ENCODE measurements at regions not wholly inside any gene's neighbourhood (a gene's known extent, or its start where the extent isn't known, plus 50 kb on each side); places are given as distances from the start of the nearest gene placed in this dataset.

GRCh38 chr3:73964818-73965217 is 340.1 kb upstream of the PDZRN3 start:
- Mint-ChIP-seq H3K27ac (ENCODE audit: unreplicated experiment) (no peak overlapping the region), H3K9me3 (ENCODE audit: unreplicated experiment) (no peaks in the 10 kb centered on the region), H3K4me3 (ENCODE audit: unreplicated experiment) (no peak overlapping the region), H3K4me1 (ENCODE audit: low read depth, unreplicated experiment) (no peaks in the 10 kb centered on the region), H3K36me3 (ENCODE audit: unreplicated experiment) (no peaks in the 10 kb centered on the region), H3K27me3 (ENCODE audit: unreplicated experiment) (no peaks in the 10 kb centered on the region)
- no peak for TF ChIP-seq CTCF (IDR thresholded peaks at IDR 0.05; ENCODE audit: partially characterized antibody, unreplicated experiment)
- no peak for DNase-seq

- Mint-ChIP-seq H3K36me3 (ENCODE audit: unreplicated experiment) (no peaks in the 10 kb centered on the region), H3K27me3 (ENCODE audit: unreplicated experiment) (no peaks in the 10 kb centered on the region), H3K27ac (ENCODE audit: unreplicated experiment) (no peak overlapping the region), H3K4me3 (ENCODE audit: unreplicated experiment) (no peak overlapping the region), H3K9me3 (ENCODE audit: unreplicated experiment) (no peaks in the 10 kb centered on the region), H3K4me1 (ENCODE audit: low read depth, unreplicated experiment) (peaks cover 4% of the 10 kb centered on the region)
- no peak for TF ChIP-seq CTCF (IDR thresholded peaks at IDR 0.05; ENCODE audit: partially characterized antibody, unreplicated experiment)
- no peak for DNase-seq
These were observed 330.8 kb upstream of the PDZRN3 start for GRCh38 chr3:73955494-73956070.

GRCh38 chr3:73954506-73954905 is 329.8 kb upstream of the PDZRN3 start:
- H3K4me3 Mint-ChIP-seq (ENCODE audit: unreplicated experiment) = no peak overlapping the region
- peaks cover 9% of the 10 kb centered on the region for H3K4me1 Mint-ChIP-seq (ENCODE audit: low read depth, unreplicated experiment)
- H3K36me3 Mint-ChIP-seq (ENCODE audit: unreplicated experiment) = no peaks in the 10 kb centered on the region
- H3K27me3 Mint-ChIP-seq (ENCODE audit: unreplicated experiment) = no peaks in the 10 kb centered on the region
- H3K27ac Mint-ChIP-seq (ENCODE audit: unreplicated experiment) = no peak overlapping the region
- H3K9me3 Mint-ChIP-seq (ENCODE audit: unreplicated experiment) = no peaks in the 10 kb centered on the region
- TF ChIP-seq CTCF (IDR thresholded peaks at IDR 0.05; ENCODE audit: partially characterized antibody, unreplicated experiment) = no peak
- no peak for DNase-seq

GRCh38 chr3:73952781-73953180 is 328.0 kb upstream of the PDZRN3 start:
- TF ChIP-seq CTCF (IDR thresholded peaks at IDR 0.05; ENCODE audit: partially characterized antibody, unreplicated experiment) = no peak
- H3K27ac Mint-ChIP-seq (ENCODE audit: unreplicated experiment) = no peak overlapping the region
- H3K27me3 Mint-ChIP-seq (ENCODE audit: unreplicated experiment) = no peaks in the 10 kb centered on the region
- H3K4me3 Mint-ChIP-seq (ENCODE audit: unreplicated experiment) = no peak overlapping the region
- H3K36me3 Mint-ChIP-seq (ENCODE audit: unreplicated experiment) = no peaks in the 10 kb centered on the region
- no peaks in the 10 kb centered on the region for H3K9me3 Mint-ChIP-seq (ENCODE audit: unreplicated experiment)
- H3K4me1 Mint-ChIP-seq (ENCODE audit: low read depth, unreplicated experiment) = peaks cover 9% of the 10 kb centered on the region
- no peak for DNase-seq

- Mint-ChIP-seq H3K4me3 (ENCODE audit: unreplicated experiment) (no peak overlapping the region), H3K36me3 (ENCODE audit: unreplicated experiment) (no peaks in the 10 kb centered on the region), H3K27me3 (ENCODE audit: unreplicated experiment) (no peaks in the 10 kb centered on the region), H3K9me3 (ENCODE audit: unreplicated experiment) (no peaks in the 10 kb centered on the region), H3K4me1 (ENCODE audit: low read depth, unreplicated experiment) (peaks cover 9% of the 10 kb centered on the region), H3K27ac (ENCODE audit: unreplicated experiment) (no peak overlapping the region)
- TF ChIP-seq CTCF (IDR thresholded peaks at IDR 0.05; ENCODE audit: partially characterized antibody, unreplicated experiment) = no peak
- DNase-seq = peak; percentile 16
These were observed 326.3 kb upstream of the PDZRN3 start for GRCh38 chr3:73950865-73951558.
